HG02678 (cell line): ENCODE measurements at regions not wholly inside any gene's neighbourhood (a gene's known extent, or its start where the extent isn't known, plus 50 kb on each side); places are given as distances from the start of the nearest gene placed in this dataset.

Experiments
- ATAC-seq: cut with Tn5 transposase; IDR thresholded peaks from one replicate; pipeline ENCODE4 v1.9.1; 2021; ENCODE audit warnings: mild to moderate bottlenecking, moderate library complexity; ENCODE audit not compliant: unreplicated experiment

GRCh38 chr3:74676-75243 is 121.8 kb upstream of the CHL1 start:
- ATAC-seq = no peak

- no peak for ATAC-seq
These were observed 121.3 kb upstream of the CHL1 start for GRCh38 chr3:75260-75659.

GRCh38 chr3:79542-79941 is 117.0 kb upstream of the CHL1 start:
- no peak for ATAC-seq

GRCh38 chr3:82508-82907 is 114.1 kb upstream of the CHL1 start:
- no peak for ATAC-seq

GRCh38 chr3:83096-83495 is 113.5 kb upstream of the CHL1 start:
- ATAC-seq = no peak

GRCh38 chr3:85180-85579 is 111.4 kb upstream of the CHL1 start:
- ATAC-seq = no peak

- no peak for ATAC-seq
These were observed 108.3 kb upstream of the CHL1 start for GRCh38 chr3:88267-88666.

GRCh38 chr3:93746-94145 is 102.8 kb upstream of the CHL1 start:
- no peak for ATAC-seq

- ATAC-seq = no peak
These were observed 100.3 kb upstream of the CHL1 start for GRCh38 chr3:96259-96658.

- no peak for ATAC-seq
These were observed 98.9 kb upstream of the CHL1 start for GRCh38 chr3:97417-98258.

GRCh38 chr3:98259-98654 is 98.3 kb upstream of the CHL1 start:
- no peak for ATAC-seq

- no peak for ATAC-seq
These were observed 97.1 kb upstream of the CHL1 start for GRCh38 chr3:99506-99905.

GRCh38 chr3:102484-102883 is 94.1 kb upstream of the CHL1 start:
- ATAC-seq = no peak

GRCh38 chr3:103991-104390 is 92.6 kb upstream of the CHL1 start:
- ATAC-seq = no peak

- ATAC-seq = no peak
These were observed 91.0 kb upstream of the CHL1 start for GRCh38 chr3:105585-105984.

- no peak for ATAC-seq
These were observed 89.9 kb upstream of the CHL1 start for GRCh38 chr3:106619-107018.

- peak; percentile 90 for ATAC-seq
These were observed 85.2 kb upstream of the CHL1 start for GRCh38 chr3:111143-112069.

- ATAC-seq = no peak
These were observed 83.8 kb upstream of the CHL1 start for GRCh38 chr3:112773-113172.

GRCh38 chr3:118666-119065 is 77.9 kb upstream of the CHL1 start:
- ATAC-seq = no peak

GRCh38 chr3:123341-123740 is 73.2 kb upstream of the CHL1 start:
- no peak for ATAC-seq

- ATAC-seq = peak; percentile 68
These were observed 71.9 kb upstream of the CHL1 start for GRCh38 chr3:124557-125179.
